Left lung (tissue), 4 donors: ENCODE measurements at regions not wholly inside any gene's neighbourhood (a gene's known extent, or its start where the extent isn't known, plus 50 kb on each side); places are given as distances from the start of the nearest gene placed in this dataset.

Source experiments
- ATAC-seq: fragments of 200-7000 bp; cut with Tn5 transposase; one replicate; pipeline ENCODE4 v1.9.1; 2020; ENCODE audit warnings: moderate library complexity
- DNase-seq, 4 donors: peaks; one replicate each; pipeline ENCODE4 v3.0.0-alpha.2; 2013 to 2020
- H3K27ac ChIP-seq, 2 donors: fragments of 200-600 bp; sonication (generic) in 1 of 2; one replicate each; pipeline versions ENCODE4 v1.5.0 to v1.8.0; 2020 to 2021
- H3K27me3 ChIP-seq, 2 donors: fragments of 200-600 bp; sonication (generic) in 1 of 2; one replicate each; pipeline versions ENCODE4 v1.5.0 to v1.8.0; 2020 to 2021
- H3K36me3 ChIP-seq, 2 donors: fragments of 200-600 bp; sonication (generic) in 1 of 2; one replicate each; pipeline versions ENCODE4 v1.5.0 to v1.8.0; 2020 to 2021
- H3K4me1 ChIP-seq, 2 donors: fragments of 200-600 bp; one replicate each; pipeline ENCODE4 v1.8.0; 2021
- H3K4me3 ChIP-seq, 2 donors: fragments of 200-600 bp; sonication (generic) in 1 of 2; one replicate each; pipeline versions ENCODE4 v1.5.0 to v1.8.0; 2020 to 2021; ENCODE audit warnings: mild to moderate bottlenecking in 1 of 2
- H3K9me3 ChIP-seq, 2 donors: fragments of 200-600 bp; sonication (generic) in 1 of 2; one replicate each; pipeline versions ENCODE4 v1.5.0 to v1.8.0; 2020 to 2021
- intact Hi-C, 2 donors: fragments of 100-400 bp; cut with DNase I; formaldehyde crosslinking; loops; one replicate each; pipeline versions ENCODE4 v1.11.2 to v1.14.2; 2022
- TF ChIP-seq, protein P1 (sequence below), 2 donors: fragments of 200-600 bp; sonication (generic) in 1 of 2; IDR thresholded peaks; one replicate each; pipeline versions ENCODE4 v1.5.0 to v1.8.0; 2021; ENCODE audit warnings: antibody characterized with exemption in 2 of 2
- donor health status: DM: no; HTN: yes; CAD: no.
- donor health status: DM: no; HTN: no; CAD: no.

GRCh38 chr11:15806217-15806616 lies 550.1 kb downstream of the SOX6 start:
- H3K36me3 ChIP-seq = no peaks in the 10 kb centered on the region
- no peak for DNase-seq
- H3K4me3 ChIP-seq = no peak overlapping the region
- intact Hi-C loops = no loop called here
- H3K9me3 ChIP-seq = no peaks in the 10 kb centered on the region
- no peak for ATAC-seq
- no peak overlapping the region for H3K27ac ChIP-seq
- H3K4me1 ChIP-seq = no peaks in the 10 kb centered on the region
- no peaks in the 10 kb centered on the region for H3K27me3 ChIP-seq
- TF ChIP-seq, protein P1, sequence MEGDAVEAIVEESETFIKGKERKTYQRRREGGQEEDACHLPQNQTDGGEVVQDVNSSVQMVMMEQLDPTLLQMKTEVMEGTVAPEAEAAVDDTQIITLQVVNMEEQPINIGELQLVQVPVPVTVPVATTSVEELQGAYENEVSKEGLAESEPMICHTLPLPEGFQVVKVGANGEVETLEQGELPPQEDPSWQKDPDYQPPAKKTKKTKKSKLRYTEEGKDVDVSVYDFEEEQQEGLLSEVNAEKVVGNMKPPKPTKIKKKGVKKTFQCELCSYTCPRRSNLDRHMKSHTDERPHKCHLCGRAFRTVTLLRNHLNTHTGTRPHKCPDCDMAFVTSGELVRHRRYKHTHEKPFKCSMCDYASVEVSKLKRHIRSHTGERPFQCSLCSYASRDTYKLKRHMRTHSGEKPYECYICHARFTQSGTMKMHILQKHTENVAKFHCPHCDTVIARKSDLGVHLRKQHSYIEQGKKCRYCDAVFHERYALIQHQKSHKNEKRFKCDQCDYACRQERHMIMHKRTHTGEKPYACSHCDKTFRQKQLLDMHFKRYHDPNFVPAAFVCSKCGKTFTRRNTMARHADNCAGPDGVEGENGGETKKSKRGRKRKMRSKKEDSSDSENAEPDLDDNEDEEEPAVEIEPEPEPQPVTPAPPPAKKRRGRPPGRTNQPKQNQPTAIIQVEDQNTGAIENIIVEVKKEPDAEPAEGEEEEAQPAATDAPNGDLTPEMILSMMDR (IDR thresholded peaks at IDR 0.05) = no peak

DNA sequence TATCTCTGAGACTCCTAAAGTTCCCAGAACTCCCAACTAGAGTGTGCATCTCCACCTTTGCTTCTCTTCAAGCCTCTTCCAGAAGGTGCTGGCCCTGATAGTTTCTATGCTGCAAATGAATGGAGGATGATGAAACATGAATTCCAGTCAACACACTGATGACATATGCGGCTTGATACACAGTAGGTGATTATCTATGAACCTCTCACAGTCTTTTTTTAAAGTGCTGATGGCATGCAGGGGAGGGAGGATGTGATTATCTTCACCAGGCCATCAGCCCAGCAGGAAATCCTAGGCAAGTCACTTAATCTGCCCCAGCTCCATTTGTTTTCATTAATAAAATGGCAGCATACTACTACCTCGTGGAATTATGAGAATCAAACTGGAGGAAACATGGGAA lies 548.5 kb downstream of the SOX6 start:
- Histone ChIP-seq H3K27ac (no peak overlapping the region), H3K4me1 (no peaks in the 10 kb centered on the region), H3K4me3 (no peak overlapping the region), H3K27me3 (no peaks in the 10 kb centered on the region), H3K9me3 (no peaks in the 10 kb centered on the region), H3K36me3 (no peaks in the 10 kb centered on the region)
- intact Hi-C loops = no loop called here
- no peak for ATAC-seq
- no peak for DNase-seq
- TF ChIP-seq, protein P1 (IDR thresholded peaks at IDR 0.05) = no peak

GRCh38 chr11:15810082-15810481 lies 546.3 kb downstream of the SOX6 start:
- DNase-seq (no peak), ATAC-seq (no peak)
- no peaks in the 10 kb centered on the region for H3K36me3 ChIP-seq
- no peak overlapping the region for H3K27ac ChIP-seq
- TF ChIP-seq, protein P1 (IDR thresholded peaks at IDR 0.05) = no peak
- no peaks in the 10 kb centered on the region for H3K4me1 ChIP-seq
- intact Hi-C loops = no loop called here
- H3K27me3 ChIP-seq = no peaks in the 10 kb centered on the region
- H3K9me3 ChIP-seq = no peaks in the 10 kb centered on the region
- no peak overlapping the region for H3K4me3 ChIP-seq

- no peak overlapping the region for H3K27ac ChIP-seq
- no peaks in the 10 kb centered on the region for H3K9me3 ChIP-seq
- no peaks in the 10 kb centered on the region for H3K36me3 ChIP-seq
- no peaks in the 10 kb centered on the region for H3K27me3 ChIP-seq
- TF ChIP-seq, protein P1 (IDR thresholded peaks at IDR 0.05) = no peak
- H3K4me1 ChIP-seq = no peaks in the 10 kb centered on the region
- H3K4me3 ChIP-seq = no peak overlapping the region
- intact Hi-C loops = no loop called here
- ATAC-seq = no peak
- DNase-seq = no peak
These were observed 545.8 kb downstream of the SOX6 start for GRCh38 chr11:15810525-15810924.

- H3K4me3 ChIP-seq = no peak overlapping the region
- peaks cover 11 to 23% of the 10 kb centered on the region in 2 donors for H3K4me1 ChIP-seq
- no peaks in the 10 kb centered on the region for H3K27me3 ChIP-seq
- no peaks in the 10 kb centered on the region for H3K36me3 ChIP-seq
- DNase-seq (no peak), ATAC-seq (peak; percentile 20)
- H3K27ac ChIP-seq = peak overlapping the region; percentile 35 to 42
- H3K9me3 ChIP-seq = no peaks in the 10 kb centered on the region
- TF ChIP-seq, protein P1 (IDR thresholded peaks at IDR 0.05) = no peak
- intact Hi-C loops = no loop called here
These were observed 540.8 kb downstream of the SOX6 start for GRCh38 chr11:15815246-15816195.
